AG09309 (cell line): ENCODE measurements at regions not wholly inside any gene's neighbourhood (a gene's known extent, or its start where the extent isn't known, plus 50 kb on each side); places are given as distances from the start of the nearest gene placed in this dataset.

Source experiments
- DNase-seq: peaks from one replicate; pipeline ENCODE4 v3.0.0-alpha.2; 2010; ENCODE audit warnings: low read depth
- H3K4me3 ChIP-seq: 2 replicates; pipeline ENCODE4 v1.5.1; 2011; ENCODE audit warnings: mild to moderate bottlenecking, low read depth, low read length, moderate library complexity; ENCODE audit not compliant: control insufficient read depth
- CTCF ChIP-seq: IDR thresholded peaks from 2 replicates; pipeline ENCODE4 v1.5.1; 2011; ENCODE audit warnings: mild to moderate bottlenecking, low read depth, low read length, inconsistent platforms; ENCODE audit not compliant: insufficient read depth, control insufficient read depth; ENCODE audit errors: missing control alignments

DNA sequence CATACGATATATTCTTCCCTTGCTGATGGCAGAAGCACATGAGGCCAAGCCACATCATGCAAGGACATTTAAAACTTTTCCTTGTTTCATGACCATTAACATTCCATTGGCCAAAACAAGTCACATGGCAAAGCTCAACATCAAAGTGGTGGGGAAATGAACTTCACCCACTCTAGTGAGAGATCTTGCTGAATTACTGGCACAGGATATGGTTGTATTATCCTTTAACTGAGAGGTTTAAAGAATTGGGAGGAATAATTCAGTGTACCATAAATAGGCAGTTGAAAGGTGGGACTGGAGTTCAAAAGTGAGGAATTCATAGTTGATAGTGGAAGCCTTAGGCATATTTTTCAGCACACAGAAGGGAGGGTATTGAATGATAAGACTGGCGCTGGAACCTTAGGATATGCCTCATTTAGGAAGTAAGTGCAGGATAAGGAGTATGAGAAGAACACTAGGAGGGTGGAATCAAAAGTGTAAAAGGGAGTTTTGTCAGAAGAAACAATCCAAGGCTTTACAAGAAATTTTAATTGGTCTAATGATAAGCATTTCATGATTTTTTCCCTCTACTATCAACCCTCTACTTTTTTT is 398.8 kb downstream of the C12orf75 start:
- no peak overlapping the region for H3K4me3 ChIP-seq
- TF ChIP-seq CTCF, result no peak
- DNase-seq, result no peak

- no peak overlapping the region for H3K4me3 ChIP-seq
- no peak for TF ChIP-seq CTCF
- DNase-seq, result no peak
Measured at GRCh38 chr12:105729926-105730325, 399.4 kb downstream of the C12orf75 start.

DNA sequence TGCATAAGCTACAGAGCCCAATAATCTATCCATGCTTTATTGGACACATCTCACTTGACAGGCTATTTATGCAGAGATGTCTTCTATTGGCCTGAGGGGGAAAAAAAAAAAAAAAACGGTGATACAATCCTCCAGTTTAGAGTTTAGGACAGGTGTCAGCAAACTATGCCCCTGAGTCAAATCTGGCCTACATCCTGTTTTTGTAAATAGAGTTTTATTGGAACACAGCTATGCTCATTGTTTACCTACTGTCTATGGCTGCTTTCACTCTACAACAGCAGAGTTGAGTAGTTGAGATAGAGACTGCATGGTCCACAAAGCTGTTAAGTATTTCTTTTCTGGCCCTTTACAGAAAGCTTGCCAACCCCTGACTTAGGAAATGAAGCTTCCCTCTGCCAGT is 403.1 kb downstream of the C12orf75 start:
- no peak overlapping the region for H3K4me3 ChIP-seq
- no peak for TF ChIP-seq CTCF
- no peak for DNase-seq

GRCh38 chr12:105736498-105736897 is 402.3 kb downstream of the NUAK1 start:
- DNase-seq, result no peak
- no peak overlapping the region for H3K4me3 ChIP-seq
- TF ChIP-seq CTCF, result no peak

- no peak for DNase-seq
- no peak for TF ChIP-seq CTCF
- no peak overlapping the region for H3K4me3 ChIP-seq
Measured at GRCh38 chr12:105738051-105738450, 400.7 kb downstream of the NUAK1 start.

- TF ChIP-seq CTCF, result no peak
- no peak overlapping the region for H3K4me3 ChIP-seq
- DNase-seq, result no peak
Measured at GRCh38 chr12:105740369-105740768, 398.4 kb downstream of the NUAK1 start.
